ENCODE measurements at regions not wholly inside any gene's neighbourhood (a gene's known extent, or its start where the extent isn't known, plus 50 kb on each side); places are given as distances from the start of the nearest gene placed in this dataset.

DNA sequence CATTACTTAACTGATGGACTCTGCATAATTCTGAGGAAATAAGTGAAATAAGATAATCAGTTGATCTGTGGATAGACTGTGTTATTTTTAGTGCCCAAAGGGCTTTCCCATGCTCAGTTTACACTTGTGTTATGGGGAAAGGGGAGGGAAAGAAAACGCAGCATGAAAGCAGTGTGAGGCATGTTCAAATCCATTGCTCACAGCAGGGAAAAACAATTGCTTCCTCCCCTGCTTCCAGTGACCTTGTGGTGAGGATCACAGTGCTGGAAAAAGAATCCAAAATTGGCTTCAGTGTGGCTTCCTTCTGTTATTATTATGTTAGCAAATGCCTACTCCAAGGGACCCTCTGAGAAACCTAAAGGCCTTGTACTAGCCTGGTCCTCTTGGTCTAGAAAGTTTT, 285.1 kb upstream of the CDIN1 start:
- TF ChIP-seq EP300 (IDR thresholded peaks at IDR 0.05) (no peak), RAD21 (conservative IDR thresholded peaks at IDR 0.05 in 1 of 2, IDR thresholded peaks at IDR 0.05 in 1 of 2) (no peak), JUNB (IDR thresholded peaks at IDR 0.05) (no peak), POLR2A (IDR thresholded peaks at IDR 0.05; ENCODE audit: low read length) (no peak)
- TF ChIP-seq, protein P1, sequence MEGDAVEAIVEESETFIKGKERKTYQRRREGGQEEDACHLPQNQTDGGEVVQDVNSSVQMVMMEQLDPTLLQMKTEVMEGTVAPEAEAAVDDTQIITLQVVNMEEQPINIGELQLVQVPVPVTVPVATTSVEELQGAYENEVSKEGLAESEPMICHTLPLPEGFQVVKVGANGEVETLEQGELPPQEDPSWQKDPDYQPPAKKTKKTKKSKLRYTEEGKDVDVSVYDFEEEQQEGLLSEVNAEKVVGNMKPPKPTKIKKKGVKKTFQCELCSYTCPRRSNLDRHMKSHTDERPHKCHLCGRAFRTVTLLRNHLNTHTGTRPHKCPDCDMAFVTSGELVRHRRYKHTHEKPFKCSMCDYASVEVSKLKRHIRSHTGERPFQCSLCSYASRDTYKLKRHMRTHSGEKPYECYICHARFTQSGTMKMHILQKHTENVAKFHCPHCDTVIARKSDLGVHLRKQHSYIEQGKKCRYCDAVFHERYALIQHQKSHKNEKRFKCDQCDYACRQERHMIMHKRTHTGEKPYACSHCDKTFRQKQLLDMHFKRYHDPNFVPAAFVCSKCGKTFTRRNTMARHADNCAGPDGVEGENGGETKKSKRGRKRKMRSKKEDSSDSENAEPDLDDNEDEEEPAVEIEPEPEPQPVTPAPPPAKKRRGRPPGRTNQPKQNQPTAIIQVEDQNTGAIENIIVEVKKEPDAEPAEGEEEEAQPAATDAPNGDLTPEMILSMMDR (IDR thresholded peaks at IDR 0.05), result no peak
- TF ChIP-seq, protein P2, sequence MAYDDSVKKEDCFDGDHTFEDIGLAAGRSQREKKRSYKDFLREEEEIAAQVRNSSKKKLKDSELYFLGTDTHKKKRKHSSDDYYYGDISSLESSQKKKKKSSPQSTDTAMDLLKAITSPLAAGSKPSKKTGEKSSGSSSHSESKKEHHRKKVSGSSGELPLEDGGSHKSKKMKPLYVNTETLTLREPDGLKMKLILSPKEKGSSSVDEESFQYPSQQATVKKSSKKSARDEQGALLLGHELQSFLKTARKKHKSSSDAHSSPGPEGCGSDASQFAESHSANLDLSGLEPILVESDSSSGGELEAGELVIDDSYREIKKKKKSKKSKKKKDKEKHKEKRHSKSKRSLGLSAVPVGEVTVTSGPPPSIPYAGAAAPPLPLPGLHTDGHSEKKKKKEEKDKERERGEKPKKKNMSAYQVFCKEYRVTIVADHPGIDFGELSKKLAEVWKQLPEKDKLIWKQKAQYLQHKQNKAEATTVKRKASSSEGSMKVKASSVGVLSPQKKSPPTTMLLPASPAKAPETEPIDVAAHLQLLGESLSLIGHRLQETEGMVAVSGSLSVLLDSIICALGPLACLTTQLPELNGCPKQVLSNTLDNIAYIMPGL (CRISPR knock-in tag; IDR thresholded peaks at IDR 0.05; ENCODE audit: borderline replicate concordance), result no peak
